Prostate gland (tissue), 2 donors: ENCODE measurements at regions not wholly inside any gene's neighbourhood (a gene's known extent, or its start where the extent isn't known, plus 50 kb on each side); places are given as distances from the start of the nearest gene placed in this dataset.

Experiments
- DNase-seq: peaks from one replicate; pipeline ENCODE4 v3.0.0-alpha.2; 2019; ENCODE audit warnings: low spot score
- H3K27ac ChIP-seq, 2 donors: fragments of 200-600 bp; sonication (generic); 2 replicates each; pipeline ENCODE4 v1.5.1; 2017 to 2019
- H3K27me3 ChIP-seq: fragments of 200-600 bp; sonication (generic); replicated peaks from 2 replicates; pipeline ENCODE4 v1.5.1; 2019; ENCODE audit not compliant: insufficient read depth
- H3K36me3 ChIP-seq, 2 donors: fragments of 200-600 bp; sonication (generic); 1 replicate in 1 of 2; 2 replicates in 1 of 2; pipeline versions ENCODE4 v1.5.1 to v1.8.1; 2017 to 2019
- H3K4me1 ChIP-seq: fragments of 200-600 bp; sonication (generic); replicated peaks from 2 replicates; pipeline ENCODE4 v1.5.1; 2019
- H3K4me3 ChIP-seq, 2 donors: fragments of 200-600 bp; sonication (generic); 2 replicates each; pipeline ENCODE4 v1.5.1; 2017 to 2019
- H3K9me3 ChIP-seq: fragments of 200-600 bp; sonication (generic); 2 replicates; pipeline ENCODE4 v1.5.1; 2017
- POLR2A ChIP-seq: fragments of 450-650 bp; IDR thresholded peaks from one replicate; pipeline ENCODE4 v1.6.1; 2016; ENCODE audit warnings: antibody characterized with exemption, mild to moderate bottlenecking
- POLR2AphosphoS5 ChIP-seq: sonication (generic); formaldehyde crosslinking; IDR thresholded peaks from one replicate; pipeline ENCODE4 v1.6.1; 2017; ENCODE audit warnings: antibody characterized with exemption
- WGBS: methylation state at CpG from one replicate; pipeline ENCODE4 v1.1.5; 2018; 5-methylcytosine and 5-hydroxymethylcytosine counted together
- intact Hi-C: fragments of 100-400 bp; cut with DNase I; formaldehyde crosslinking; loops from one replicate; pipeline ENCODE4 v1.14.2; 2022
- TF ChIP-seq, protein P1 (sequence below), 4 experiments: fragments of 200-600 bp in 2 of 4; fragments of 450-650 bp in 2 of 4; sonication (generic) in 2 of 4; IDR thresholded peaks; 1 replicate in 3 of 4; 2 replicates in 1 of 4; pipeline ENCODE4 v1.5.1; 2016 to 2019; ENCODE audit warnings: antibody characterized with exemption in 4 of 4, mild to moderate bottlenecking in 2 of 4, moderate library complexity in 2 of 4

DNA sequence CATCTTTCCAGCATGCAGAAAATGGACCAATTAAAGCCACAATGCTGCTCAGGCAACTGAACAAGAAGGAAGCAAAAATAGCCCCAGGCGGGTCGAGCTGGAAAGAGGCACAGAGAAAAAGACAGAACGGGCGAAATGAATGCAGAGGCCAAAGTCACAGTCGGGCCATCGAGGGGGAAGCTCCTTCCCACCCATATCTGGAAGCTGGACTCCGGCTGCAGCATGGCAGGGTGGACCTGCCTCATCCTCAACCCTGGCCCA lies 58.6 kb upstream of the PRDM11 start:
- intact Hi-C loops, result no loop called here
- Histone ChIP-seq H3K4me1 (no peaks in the 10 kb centered on the region), H3K4me3 (no peak overlapping the region), H3K36me3 (no peaks in the 10 kb centered on the region), H3K9me3 (no peaks in the 10 kb centered on the region), H3K27me3 (no peaks in the 10 kb centered on the region), H3K27ac (no peak overlapping the region)
- 62% methylated on average over 7 of the region's 7 CpGs for WGBS
- no peak for DNase-seq
- TF ChIP-seq POLR2AphosphoS5 (no peak), POLR2A (no peak)
- TF ChIP-seq, protein P1, sequence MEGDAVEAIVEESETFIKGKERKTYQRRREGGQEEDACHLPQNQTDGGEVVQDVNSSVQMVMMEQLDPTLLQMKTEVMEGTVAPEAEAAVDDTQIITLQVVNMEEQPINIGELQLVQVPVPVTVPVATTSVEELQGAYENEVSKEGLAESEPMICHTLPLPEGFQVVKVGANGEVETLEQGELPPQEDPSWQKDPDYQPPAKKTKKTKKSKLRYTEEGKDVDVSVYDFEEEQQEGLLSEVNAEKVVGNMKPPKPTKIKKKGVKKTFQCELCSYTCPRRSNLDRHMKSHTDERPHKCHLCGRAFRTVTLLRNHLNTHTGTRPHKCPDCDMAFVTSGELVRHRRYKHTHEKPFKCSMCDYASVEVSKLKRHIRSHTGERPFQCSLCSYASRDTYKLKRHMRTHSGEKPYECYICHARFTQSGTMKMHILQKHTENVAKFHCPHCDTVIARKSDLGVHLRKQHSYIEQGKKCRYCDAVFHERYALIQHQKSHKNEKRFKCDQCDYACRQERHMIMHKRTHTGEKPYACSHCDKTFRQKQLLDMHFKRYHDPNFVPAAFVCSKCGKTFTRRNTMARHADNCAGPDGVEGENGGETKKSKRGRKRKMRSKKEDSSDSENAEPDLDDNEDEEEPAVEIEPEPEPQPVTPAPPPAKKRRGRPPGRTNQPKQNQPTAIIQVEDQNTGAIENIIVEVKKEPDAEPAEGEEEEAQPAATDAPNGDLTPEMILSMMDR (IDR thresholded peaks at IDR 0.05), result no peak

DNA sequence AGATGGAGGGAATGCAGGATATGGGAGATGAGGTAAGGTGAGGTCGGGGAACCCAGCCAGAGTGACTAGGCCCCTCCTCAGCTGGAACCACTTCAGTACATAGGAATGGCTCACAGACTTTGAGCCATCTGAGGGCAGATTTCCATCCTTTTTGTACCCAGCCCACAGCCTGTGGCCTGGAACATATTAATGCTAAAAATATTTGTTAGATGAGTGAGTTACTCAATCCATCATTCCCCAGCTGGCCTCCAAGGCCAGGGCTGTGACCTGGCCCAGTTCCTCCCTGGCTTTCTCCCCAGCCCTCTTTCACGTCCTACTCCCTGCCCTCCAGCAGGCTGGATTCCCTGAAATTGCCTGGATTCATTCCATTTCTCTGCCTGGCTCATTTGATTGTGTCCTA lies 57.2 kb upstream of the PRDM11 start:
- no peak overlapping the region for H3K4me3 ChIP-seq
- no peaks in the 10 kb centered on the region for H3K36me3 ChIP-seq
- intact Hi-C loops, result no loop called here
- peak overlapping the region in 1 of 2 donors; percentile 36 for H3K27ac ChIP-seq
- H3K9me3 ChIP-seq, result no peaks in the 10 kb centered on the region
- no peak for DNase-seq
- no peaks in the 10 kb centered on the region for H3K27me3 ChIP-seq
- H3K4me1 ChIP-seq, result no peaks in the 10 kb centered on the region
- no peak for TF ChIP-seq POLR2A
- TF ChIP-seq, protein P1 (IDR thresholded peaks at IDR 0.05), result no peak
- TF ChIP-seq POLR2AphosphoS5, result no peak
- 43% methylated on average over 2 of the region's 2 CpGs for WGBS

DNA sequence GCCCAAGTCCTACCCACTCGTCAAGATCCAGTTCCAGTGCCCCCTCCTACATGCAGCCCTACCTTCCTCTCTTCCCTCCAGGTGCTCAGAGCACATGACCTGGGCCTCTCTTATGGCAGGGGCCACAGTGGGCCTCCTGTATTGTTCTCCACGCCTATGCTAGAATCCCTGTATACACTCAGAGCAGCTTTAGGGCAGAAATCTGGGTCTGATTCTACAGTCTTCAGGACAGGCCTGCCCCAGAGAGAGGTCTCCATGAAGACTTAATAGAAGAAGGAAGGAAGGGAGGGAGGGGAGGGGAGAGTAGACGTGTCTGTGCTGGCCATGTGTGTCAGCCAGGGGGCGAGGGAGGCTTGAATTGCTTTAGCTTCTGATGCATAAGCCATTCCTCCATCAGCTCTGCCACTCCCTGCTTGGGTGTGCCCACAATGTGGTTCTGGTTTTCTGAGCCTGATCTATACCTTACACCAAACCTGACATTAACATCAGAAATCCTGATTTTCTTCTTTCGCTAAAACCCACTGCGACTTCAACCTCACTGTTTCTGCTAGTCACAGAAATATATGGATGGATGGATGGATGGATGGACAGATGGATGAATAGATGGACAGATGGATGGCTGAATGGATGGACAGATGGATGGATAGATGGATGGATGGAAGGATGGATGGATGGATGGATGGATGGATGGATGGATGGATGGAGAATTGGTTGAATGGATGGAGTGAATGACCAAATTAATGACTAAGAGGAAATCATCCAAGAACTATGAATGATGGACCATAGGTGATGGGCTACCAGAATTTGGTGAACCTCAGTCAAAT lies 56.6 kb upstream of the PRDM11 start:
- no peak overlapping the region for H3K4me3 ChIP-seq
- DNase-seq, result no peak
- no peaks in the 10 kb centered on the region for H3K27me3 ChIP-seq
- no peaks in the 10 kb centered on the region for H3K36me3 ChIP-seq
- TF ChIP-seq POLR2AphosphoS5 (no peak), POLR2A (no peak)
- TF ChIP-seq, protein P1 (IDR thresholded peaks at IDR 0.05), result no peak
- peak overlapping the region; percentile 10 to 36 for H3K27ac ChIP-seq
- intact Hi-C loops, result no loop called here
- WGBS, result 63% methylated on average over 6 of the region's 6 CpGs
- no peaks in the 10 kb centered on the region for H3K4me1 ChIP-seq
- no peaks in the 10 kb centered on the region for H3K9me3 ChIP-seq

DNA sequence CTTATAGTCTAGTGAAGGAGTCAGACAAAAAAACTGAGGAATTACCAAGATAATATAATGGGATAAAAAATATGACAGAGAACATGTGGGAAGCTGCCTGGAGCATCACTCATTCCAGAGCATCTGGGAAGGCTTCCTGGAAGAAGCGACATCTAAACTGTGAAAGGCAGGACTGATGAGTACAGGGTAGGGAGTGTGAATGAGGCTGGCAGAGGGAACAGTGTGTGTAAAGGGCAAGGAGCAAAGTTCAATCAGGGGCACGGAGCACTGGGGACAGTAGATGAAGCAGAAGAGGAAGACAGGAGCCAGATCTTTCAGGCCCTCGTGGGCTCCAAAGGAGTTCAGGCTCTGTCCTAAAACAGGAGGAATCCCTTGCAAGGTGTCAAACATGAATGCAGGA lies 55.8 kb upstream of the PRDM11 start:
- no peak for DNase-seq
- H3K9me3 ChIP-seq, result no peaks in the 10 kb centered on the region
- intact Hi-C loops, result no loop called here
- TF ChIP-seq, protein P1 (IDR thresholded peaks at IDR 0.05), result no peak
- TF ChIP-seq POLR2A (no peak), POLR2AphosphoS5 (no peak)
- H3K4me3 ChIP-seq, result no peak overlapping the region
- 72% methylated on average over 3 of the region's 3 CpGs for WGBS
- H3K36me3 ChIP-seq, result no peaks in the 10 kb centered on the region
- H3K4me1 ChIP-seq, result no peaks in the 10 kb centered on the region
- no peaks in the 10 kb centered on the region for H3K27me3 ChIP-seq
- H3K27ac ChIP-seq, result no peak overlapping the region
